ENCODE measurements at regions not wholly inside any gene's neighbourhood (a gene's known extent, or its start where the extent isn't known, plus 50 kb on each side); places are given as distances from the start of the nearest gene placed in this dataset.

- no peak overlapping the region for H2BK5ac ChIP-seq (ENCODE audit: low read depth, low read length, poor library complexity, severe bottlenecking)
- no peak overlapping the region for H2AFZ ChIP-seq (replicated peaks; ENCODE audit: low read length, poor library complexity)
- no peak overlapping the region for H3K4me3 ChIP-seq (ENCODE audit: insufficient read depth, low read depth, low read length)
- H2BK15ac ChIP-seq (ENCODE audit: low read depth, low read length) = no peak overlapping the region
- dilution Hi-C loops (cut with HindIII; ENCODE audit: low sequenced_read_pairs, unreplicated experiment) (no loop called here), in situ Hi-C loops (cut with MboI; ENCODE audit: low sequenced_read_pairs) (no loop called here), intact Hi-C loops (cut with micrococcal nuclease) (no loop called here)
- no peak overlapping the region for H2AK5ac ChIP-seq (ENCODE audit: low read depth, low read length)
- no peak overlapping the region for H3K9ac ChIP-seq (ENCODE audit: low read depth, low read length)
- no peaks in the 10 kb centered on the region for H3K27me3 ChIP-seq (ENCODE audit: control insufficient read depth, insufficient read depth, low read length)
- no peak overlapping the region for H3K4ac ChIP-seq (ENCODE audit: low read depth, low read length)
- no peak overlapping the region for H2BK120ac ChIP-seq (ENCODE audit: low read depth, low read length)
- H3K79me1 ChIP-seq (ENCODE audit: low read depth in 1 of 2, low read length in 2 of 2) = no peaks in the 10 kb centered on the region
- H3K4me2 ChIP-seq (ENCODE audit: low read depth, low read length) = no peak overlapping the region
- no peak overlapping the region for H3K14ac ChIP-seq (replicated peaks; ENCODE audit: low read depth, low read length)
- H4K91ac ChIP-seq (ENCODE audit: insufficient read depth, low read depth, low read length) = no peak overlapping the region
- no peak overlapping the region for H4K5ac ChIP-seq (ENCODE audit: low read depth, low read length)
- ChIA-PET CTCF (no interaction called here), POLR2A (ENCODE audit: unreplicated experiment) (no interaction called here)
- no peak overlapping the region for H3K23ac ChIP-seq (ENCODE audit: low read depth, low read length)
- H3K36me3 ChIP-seq (ENCODE audit: control insufficient read depth, insufficient read depth, low read length) = no peaks in the 10 kb centered on the region
- no peak overlapping the region for H2BK20ac ChIP-seq (ENCODE audit: low read depth, low read length)
- BruUV-seq (replicated peaks) = no TSS peak
- H3K9me3 ChIP-seq (ENCODE audit: control insufficient read depth, insufficient read depth, low read length) = no peaks in the 10 kb centered on the region
- WGBS, 2 experiments (ENCODE audit: extremely low coverage in 2 of 2, insufficient read length in 1 of 2) = 100% methylated on average over 1 of the region's 5 CpGs; no CpG with 5 or more reads in 1 of the 2 experiments
- H4K20me1 ChIP-seq (ENCODE audit: insufficient read depth, low read length) = no peaks in the 10 kb centered on the region
- TF ChIP-seq, protein P1, sequence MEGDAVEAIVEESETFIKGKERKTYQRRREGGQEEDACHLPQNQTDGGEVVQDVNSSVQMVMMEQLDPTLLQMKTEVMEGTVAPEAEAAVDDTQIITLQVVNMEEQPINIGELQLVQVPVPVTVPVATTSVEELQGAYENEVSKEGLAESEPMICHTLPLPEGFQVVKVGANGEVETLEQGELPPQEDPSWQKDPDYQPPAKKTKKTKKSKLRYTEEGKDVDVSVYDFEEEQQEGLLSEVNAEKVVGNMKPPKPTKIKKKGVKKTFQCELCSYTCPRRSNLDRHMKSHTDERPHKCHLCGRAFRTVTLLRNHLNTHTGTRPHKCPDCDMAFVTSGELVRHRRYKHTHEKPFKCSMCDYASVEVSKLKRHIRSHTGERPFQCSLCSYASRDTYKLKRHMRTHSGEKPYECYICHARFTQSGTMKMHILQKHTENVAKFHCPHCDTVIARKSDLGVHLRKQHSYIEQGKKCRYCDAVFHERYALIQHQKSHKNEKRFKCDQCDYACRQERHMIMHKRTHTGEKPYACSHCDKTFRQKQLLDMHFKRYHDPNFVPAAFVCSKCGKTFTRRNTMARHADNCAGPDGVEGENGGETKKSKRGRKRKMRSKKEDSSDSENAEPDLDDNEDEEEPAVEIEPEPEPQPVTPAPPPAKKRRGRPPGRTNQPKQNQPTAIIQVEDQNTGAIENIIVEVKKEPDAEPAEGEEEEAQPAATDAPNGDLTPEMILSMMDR (conservative IDR thresholded peaks at IDR 0.05; ENCODE audit: low read depth, low read length) = no peak
- TF ChIP-seq, protein P2, sequence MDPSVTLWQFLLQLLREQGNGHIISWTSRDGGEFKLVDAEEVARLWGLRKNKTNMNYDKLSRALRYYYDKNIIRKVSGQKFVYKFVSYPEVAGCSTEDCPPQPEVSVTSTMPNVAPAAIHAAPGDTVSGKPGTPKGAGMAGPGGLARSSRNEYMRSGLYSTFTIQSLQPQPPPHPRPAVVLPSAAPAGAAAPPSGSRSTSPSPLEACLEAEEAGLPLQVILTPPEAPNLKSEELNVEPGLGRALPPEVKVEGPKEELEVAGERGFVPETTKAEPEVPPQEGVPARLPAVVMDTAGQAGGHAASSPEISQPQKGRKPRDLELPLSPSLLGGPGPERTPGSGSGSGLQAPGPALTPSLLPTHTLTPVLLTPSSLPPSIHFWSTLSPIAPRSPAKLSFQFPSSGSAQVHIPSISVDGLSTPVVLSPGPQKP (IDR thresholded peaks at IDR 0.05; ENCODE audit: borderline replicate concordance, low read depth, low read length) = no peak
- TF ChIP-seq CEBPB (IDR thresholded peaks at IDR 0.05; ENCODE audit: low read depth, low read length) (no peak), MAFK (IDR thresholded peaks at IDR 0.05; ENCODE audit: low read depth, low read length) (no peak), RFX5 (IDR thresholded peaks at IDR 0.05; ENCODE audit: low read depth, low read length) (no peak), CHD1 (IDR thresholded peaks at IDR 0.05; ENCODE audit: low read depth, low read length) (no peak)
- no peak overlapping the region for H3K27ac ChIP-seq (ENCODE audit: insufficient read depth, low read length)
- H3K56ac ChIP-seq (ENCODE audit: extremely low read depth, insufficient read depth, low read length) = no peak overlapping the region
- H3K18ac ChIP-seq (ENCODE audit: low read depth, low read length) = no peak overlapping the region
- ATAC-seq (ENCODE audit: low read depth) (no peak), DNase-seq (no peak)
- no peak overlapping the region for H2AK9ac ChIP-seq (replicated peaks; ENCODE audit: low read depth, low read length, poor library complexity)
- H3K4me1 ChIP-seq (ENCODE audit: control insufficient read depth, insufficient read depth, low read length) = no peaks in the 10 kb centered on the region; the same call in 1 of the 2 replicates
- no peaks in the 10 kb centered on the region for H3K9me1 ChIP-seq (ENCODE audit: insufficient read depth, low read length)
- no peak overlapping the region for H4K8ac ChIP-seq (ENCODE audit: low read depth in 2 of 2, low read length in 2 of 2)
Observed at GRCh38 chr12:19799895-19800602, 360.8 kb downstream of the AEBP2 start.
